ENCODE measurements at regions not wholly inside any gene's neighbourhood (a gene's known extent, or its start where the extent isn't known, plus 50 kb on each side); places are given as distances from the start of the nearest gene placed in this dataset.
"Not testable (repeated sequence)": the region's sequence is repeated elsewhere in the genome, so short reads cannot be mapped to it uniquely, and the experiment has no call there.

DNA sequence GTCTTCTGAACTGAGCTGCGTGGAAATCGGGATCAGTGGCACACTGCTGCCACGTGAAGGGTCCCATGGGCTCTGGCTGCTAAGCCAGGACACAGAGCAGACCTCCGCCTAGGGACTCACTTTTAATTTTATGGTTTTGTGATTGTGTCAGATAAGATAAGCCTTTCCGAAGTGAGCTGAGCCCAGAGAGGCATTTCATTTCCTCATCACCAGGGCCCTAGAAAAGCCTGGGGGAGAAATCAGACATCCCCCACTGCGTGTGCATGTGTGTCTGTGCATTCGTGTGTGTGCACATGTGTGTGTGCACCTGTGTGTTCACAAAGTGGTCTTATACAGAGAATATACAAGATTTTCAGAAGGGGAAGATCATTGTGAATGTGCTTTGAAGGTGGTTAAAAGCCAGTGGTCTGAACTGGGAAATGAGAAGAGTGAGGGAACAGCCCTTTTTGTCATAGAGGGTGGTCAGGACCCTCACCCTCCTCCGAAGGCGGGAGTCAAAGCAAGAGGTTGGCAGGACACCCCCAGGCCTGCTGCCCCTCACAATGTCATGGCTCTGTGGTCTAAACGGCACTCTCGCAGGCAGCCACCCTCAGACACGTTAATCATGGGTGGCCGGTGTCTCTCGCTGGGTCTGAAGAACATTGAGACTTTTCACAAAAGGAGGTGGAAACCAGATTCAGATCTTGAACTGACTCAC lies 176.1 kb upstream of the PFKP start:
- DNase-seq (ENCODE audit: low read depth) = no peak

DNA sequence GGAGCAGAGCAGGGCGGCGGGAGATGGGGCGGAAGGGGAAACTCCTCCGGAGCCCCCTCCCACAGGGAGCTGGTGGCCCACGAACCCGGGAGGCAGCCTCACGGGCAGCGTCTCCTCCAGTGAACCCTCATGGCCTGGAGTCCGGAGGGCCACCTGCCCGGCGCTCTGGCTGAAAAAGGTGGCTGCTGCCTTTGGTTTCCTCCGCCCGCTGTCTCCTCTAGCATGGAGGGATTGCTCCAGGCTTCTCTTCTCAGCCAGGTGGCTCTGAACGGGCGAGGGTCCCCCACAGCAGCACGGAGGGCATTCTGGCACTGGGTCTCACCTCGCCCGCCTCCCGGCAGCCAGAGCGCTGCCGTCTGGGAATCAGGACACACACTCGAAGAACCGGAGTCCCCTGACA lies 177.3 kb upstream of the PFKP start:
- no peak for DNase-seq (ENCODE audit: low read depth)

DNA sequence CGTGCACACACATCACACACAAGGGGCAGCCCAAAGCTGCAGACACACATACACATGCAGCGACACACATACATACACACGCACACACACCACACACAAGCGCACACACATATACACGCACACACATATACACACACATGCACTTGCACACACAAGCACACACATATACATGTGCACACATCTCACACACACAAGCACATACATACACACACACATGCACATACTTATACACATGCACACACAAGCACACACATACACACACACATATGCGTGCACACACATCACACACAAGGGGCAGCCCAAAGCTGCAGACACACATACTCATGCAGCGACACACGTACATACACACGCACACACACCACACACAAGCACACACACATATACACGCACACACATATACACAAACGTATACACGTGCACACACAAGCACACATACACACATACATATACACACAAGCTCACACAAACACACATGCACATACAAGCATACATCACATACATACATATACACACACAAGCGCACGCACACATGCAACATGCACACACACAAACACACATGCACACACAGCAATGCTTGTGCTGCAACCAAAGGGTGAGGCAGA lies 178.8 kb upstream of the PFKP start:
- no peak for DNase-seq (ENCODE audit: low read depth)

DNA sequence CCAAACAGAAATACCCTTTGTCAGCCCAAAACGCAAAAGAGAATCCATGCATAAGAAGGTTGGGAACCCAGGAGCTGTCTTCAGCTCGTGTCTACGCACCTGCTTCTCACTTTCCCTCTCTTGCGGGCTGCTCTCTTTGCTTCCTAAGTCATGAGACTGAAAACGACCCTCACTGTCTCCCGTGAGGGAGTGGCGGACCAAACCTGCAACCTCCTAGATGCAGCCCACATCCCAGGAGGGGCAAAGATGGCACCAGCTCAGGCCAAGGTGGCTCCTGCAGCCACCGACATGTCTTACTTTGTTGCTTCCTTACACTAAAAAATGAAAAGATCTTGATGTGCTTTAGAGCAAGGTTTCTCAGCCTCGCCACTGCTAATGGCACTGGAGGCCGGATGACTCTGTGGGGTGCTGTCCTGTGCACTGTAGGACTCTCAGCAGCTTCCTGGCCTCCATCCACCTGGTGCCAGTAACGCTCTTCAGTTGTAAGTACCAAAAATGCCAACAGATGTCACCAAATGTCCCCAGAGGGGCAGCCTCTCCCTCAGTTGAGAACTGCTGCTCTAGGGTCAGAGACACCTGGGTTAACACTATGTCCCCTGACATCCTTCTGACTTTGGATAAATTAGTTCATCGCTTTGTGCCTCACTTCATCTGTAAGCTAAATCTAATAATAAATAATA lies 179.8 kb upstream of the PFKP start:
- no peak for DNase-seq (ENCODE audit: low read depth)

DNA sequence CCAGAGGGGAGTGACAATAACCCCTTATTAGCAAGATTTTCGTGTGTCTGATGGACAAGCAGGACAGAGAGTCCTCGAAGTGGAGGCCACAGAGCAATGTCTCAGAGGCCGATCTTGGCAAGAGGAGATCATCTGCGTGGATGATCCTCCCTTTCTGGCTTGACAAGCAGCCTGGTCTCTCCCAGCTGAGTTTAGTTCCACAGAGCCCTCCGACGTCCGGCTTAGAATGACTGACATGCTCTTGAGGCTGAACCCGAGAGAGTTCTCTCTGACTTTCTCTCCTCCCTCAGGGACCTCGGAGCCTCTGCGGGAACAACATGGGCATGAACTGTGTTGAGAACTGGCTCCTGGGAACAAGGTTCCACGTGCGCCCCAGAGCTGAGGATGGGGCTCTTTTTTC lies 180.7 kb upstream of the PFKP start:
- DNase-seq (ENCODE audit: low read depth) = no peak

DNA sequence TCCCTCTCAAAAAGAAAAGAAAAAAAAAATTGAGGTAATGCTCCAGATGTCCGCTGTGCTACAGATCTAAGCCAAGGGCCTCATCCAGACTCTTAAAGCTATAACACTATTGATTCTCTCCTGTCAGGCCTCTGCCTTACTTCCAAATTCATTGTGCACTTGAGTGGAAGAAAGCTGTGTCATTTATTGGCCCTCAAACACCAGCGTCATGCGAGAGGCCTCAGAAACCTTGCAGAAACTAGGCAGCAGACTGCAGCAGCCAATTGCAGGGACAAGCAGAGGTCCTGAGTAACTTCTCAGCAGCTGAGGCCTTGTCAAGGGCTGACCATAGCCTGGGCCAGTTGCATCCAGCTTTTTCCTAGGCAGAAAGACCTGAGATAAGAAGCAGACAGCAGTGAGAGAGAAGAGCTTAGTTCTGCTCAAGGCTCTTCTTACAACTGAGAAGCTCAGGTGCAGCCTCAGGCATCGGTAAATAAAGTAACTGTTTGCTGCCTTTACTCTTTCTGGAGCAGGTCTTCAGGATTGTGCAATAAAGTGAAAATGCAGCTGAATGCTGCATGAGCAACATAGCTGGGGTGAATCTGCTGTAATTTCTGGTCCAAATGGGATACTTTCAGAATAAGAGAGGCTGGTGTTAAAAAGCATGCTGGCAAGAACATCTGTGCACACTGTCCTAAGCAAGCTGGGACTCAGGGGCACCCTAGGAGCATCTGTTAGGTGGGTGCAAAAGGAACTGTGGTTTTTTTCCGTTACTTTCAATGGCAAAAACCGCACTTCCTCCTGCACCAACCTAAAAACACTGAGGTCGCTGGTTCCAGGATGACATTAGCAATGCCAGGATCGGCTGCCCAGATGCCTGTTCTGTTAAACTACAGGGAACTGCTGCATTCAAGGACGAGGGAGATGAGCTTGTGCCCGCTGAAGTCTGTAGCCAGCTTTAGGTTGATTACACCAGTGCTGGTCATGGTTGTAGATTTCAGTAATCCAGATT lies 181.8 kb upstream of the PFKP start:
- no peak for DNase-seq (ENCODE audit: low read depth)

DNA sequence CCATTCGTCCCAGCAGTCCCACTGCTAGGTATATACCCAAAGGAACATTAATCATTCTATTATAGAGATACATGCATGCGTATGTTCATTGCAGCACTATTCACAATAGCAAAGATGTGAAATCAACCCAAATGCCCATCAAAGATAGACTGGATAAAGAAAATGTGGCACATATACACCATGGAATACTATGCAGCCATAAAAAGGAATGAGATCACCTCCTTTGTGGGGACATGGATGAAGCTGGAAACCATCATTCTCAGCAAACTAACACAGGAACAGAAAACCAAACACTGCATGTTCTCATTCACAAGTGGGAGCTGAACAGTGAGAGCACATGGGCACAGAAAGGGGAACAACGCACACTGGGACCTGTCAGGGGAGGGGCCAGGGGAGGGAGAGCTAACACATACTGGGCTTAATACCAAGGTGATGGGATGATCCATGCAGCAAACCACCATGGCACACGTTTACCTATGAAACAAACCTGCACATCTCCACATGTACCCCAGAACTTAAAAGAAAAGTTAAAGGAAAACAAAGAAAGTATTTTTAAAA lies 183.3 kb upstream of the PFKP start:
- DNase-seq (ENCODE audit: low read depth) = not testable (repeated sequence)

DNA sequence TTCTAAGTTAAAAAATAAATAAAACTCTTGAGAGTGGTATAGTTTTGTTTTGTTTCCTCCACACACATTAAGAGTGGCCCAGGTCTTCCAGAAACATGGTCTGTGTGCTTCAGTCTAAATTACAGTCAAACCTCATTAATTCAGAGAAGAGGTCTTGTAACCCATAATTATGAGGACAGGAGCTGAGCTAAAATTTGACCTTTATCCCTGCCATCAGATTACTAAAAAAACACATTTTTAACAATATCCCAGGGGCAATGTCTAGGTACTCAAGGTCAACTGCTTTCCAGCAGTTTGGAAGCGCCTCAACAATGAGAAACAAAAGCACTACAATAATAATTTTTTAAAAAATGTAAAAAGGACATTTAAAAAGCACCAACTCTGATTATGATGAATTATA lies 184.1 kb upstream of the PFKP start:
- DNase-seq (ENCODE audit: low read depth) = no peak

DNA sequence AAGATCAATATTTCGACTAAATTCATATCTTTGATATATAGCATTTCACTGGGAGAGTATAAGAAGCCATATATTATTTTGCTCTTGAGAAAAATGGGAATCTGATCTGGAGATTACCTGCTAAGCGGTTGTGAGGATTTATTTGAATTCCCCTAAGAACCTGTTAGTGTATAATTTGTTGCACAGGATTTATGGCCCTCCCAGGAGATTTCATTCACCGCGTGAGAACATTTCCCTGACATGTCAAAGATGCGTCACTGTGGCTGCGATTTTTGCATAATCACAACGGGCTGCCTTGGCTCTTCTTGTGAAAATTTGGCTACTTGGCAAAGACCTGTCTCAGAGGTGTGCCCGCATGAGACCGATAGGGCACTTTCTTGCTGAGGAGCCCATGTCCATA lies 184.7 kb upstream of the PFKP start:
- no peak for DNase-seq (ENCODE audit: low read depth)

DNA sequence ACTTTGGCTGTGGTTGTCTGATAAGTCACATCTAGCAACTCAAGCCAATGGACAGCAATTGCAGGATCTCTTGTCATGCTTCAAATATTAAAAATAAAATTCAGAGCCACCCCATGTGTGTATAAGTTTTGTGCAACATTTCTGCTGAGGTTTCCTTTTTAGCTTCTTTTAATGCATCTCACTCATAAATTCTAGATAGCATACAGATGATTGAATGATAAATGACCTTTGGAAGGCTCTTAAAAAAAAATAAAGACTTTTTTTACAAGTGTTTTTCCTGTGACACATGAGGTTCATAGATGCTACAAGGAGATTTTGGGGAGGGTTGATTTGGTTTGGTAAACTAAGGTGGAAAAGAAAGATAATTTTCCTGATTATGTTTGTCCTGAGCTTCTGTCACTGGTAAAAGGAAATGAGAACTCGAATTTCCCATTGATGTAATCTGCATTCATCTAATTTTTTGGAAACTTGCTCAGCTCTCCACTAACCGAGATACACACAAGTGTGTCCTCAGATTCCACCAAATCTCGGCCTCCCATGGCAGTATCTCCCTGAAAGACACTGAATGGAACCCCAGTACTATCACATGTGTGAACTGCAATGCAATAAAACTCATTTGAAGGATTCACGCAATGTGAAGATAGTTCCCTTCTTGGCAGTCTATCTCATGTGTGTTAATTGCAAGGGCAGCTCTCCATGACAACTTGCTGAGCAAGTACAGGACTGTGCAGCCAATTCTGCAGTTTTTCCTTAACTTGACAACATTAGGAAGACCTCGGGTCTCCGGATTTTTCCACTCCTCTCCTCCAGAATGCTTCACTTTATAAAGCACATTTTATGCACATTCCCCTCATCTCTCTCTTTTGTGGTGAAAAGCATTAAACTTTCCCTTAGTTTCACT lies 185.4 kb upstream of the PFKP start:
- DNase-seq (ENCODE audit: low read depth) = no peak

DNA sequence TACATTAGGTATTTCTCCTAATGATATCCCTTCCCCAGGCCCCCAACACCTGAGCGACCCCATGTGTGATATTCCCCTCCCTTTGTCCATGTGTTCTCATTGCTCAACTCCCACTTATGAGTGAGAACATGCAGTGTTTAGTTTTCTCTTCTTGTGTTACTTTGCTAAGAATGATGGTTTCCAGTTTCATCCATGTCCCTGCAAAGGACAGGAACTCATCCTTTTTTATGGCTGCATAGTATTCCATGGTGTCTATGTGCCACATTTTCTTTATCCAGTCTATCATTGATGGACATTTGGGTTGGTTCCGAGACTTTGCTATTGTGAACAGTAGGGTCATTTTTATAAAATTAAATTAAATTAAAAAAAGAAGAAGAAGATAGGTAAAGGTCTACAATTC lies 187.3 kb upstream of the PFKP start:
- not testable (repeated sequence) for DNase-seq (ENCODE audit: low read depth)

DNA sequence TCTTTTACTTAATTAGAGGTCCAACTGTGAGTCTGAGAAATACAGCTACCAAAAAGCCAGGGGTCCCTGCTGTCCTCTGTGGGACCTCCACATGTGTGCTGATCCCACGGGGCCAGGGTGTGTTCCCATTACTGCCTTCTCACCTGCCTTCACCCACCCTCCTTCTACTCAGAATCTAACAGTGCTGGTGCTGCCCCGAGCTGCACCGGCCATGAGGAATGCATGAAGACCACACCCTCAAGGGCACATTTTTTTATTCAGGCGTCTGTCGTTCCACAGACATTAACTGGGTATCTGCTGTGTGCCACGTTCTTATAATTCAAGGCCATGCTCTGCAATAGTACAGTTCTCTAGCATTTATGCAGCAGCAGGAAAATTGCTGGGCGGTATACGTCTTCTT lies 188.5 kb upstream of the PFKP start:
- DNase-seq (ENCODE audit: low read depth) = no peak

DNA sequence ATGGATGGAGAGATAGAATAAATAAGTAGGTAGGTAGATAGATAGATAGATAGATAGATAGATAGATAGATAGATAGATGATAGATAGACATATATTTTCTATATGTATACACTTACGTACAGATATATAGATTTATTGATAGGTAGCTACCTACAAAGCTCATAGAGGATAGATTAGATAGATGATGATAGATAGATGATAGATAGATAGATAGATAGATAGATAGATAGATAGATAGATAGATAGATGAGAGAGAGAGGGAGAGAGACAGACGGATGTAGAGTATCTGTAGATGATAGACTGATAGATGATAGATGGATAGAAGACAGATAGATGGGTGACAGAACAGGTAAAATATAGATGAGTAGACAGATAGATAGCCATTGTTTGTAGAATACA lies 191.3 kb upstream of the PFKP start:
- no peak for DNase-seq (ENCODE audit: low read depth)

DNA sequence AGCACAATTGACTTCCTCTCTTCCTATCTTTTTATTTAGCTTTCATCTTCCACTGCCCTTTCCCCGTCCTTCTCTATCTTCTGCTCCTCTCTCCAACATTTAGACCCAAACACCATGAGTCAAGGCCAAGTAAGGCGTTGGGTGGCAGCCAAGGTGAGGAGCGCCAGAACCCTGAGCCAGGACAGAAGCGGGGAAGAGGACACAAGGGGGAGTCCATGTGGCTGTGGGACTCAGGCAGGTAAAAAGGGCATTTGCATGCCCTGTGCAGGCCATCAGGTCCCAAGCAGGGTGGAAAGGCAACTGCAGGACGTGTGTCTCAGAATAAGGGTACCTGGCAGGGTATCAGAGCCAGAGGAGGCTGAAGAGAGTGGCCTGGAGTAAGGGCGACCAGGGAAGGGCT lies 192.4 kb upstream of the PFKP start:
- no peak for DNase-seq (ENCODE audit: low read depth)

DNA sequence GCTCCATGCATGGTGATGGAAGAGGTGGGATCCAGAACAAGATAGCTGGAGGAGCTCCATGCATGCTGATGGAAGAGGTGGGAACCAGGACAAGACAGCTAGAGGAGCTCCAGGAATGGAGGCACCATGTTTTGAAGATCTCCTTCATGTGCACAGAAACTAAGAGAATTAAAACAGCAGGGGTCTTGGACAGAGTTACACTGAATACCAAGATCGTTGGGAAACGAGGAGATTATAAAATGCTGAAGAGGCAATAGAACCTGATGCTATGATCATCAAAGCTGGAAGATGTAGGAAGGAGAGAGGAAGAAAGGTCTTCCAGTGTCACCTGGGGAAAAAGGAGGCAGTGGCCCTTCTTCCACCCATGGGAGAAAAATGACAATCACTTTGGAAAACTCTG lies 193.6 kb upstream of the PFKP start:
- no peak for DNase-seq (ENCODE audit: low read depth)

DNA sequence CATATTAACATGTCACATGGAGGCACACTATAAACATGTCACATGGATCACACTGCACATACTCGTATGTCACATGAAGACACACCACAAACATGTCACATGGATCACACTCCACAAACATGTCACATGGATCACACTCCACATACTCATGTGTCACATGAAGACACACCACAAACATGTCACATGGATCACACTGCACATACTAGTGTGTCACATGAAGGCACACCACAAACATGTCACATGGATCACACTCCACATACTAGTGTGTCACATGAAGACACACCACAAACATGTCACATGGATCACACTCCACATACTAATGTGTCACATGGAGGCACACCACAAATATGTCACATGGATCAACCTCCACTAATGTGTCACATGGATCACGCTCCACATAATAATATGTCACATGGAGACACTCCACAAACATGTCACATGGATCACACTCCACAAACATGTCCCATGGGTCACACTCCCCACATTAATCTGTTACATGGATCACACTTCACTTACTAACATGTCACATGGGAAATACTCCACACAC lies 195.6 kb upstream of the PFKP start:
- no peak for DNase-seq (ENCODE audit: low read depth)

DNA sequence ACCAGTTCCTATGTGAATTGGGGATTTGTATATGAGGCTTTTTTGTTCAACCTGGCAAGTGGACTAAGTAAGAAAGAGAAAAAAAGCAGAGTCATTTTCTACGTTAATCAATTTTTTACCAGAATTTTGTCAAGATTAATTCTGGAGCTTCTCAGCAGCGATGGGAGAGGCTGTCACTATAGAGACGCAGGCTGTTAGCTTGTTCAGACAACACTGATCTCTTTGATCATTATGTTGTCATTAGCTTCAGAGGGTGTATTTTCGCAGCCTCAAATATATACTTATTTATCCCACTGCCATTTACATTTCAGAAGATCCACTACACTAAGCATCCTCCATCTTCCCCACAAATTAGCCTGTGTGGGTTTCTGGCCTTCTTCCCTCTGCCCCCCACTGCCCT lies 196.7 kb upstream of the PFKP start:
- no peak for DNase-seq (ENCODE audit: low read depth)

DNA sequence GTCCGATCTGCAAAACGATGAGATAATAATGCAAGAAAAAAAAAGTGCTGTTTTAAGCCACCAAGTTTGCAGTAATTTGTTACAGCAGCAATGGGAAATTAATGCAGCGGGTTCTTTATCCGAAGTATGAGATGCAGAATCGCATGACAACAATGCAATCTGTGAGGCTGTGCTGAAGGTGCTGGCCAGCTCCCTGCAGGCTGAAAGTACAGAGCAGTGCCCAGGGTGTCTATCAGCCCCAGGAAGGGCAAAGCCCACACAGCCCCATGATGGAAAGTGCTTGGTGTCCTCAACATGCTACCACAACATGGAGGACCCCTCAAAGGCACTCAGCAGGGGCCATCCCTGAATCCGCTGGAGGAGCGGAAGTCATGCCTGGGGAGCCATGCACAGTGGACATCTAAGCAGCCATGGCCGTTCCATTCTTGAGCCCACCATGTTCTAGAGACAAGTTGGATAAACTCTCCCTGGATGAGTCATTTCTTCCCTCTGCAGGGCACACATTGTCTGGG lies 199.5 kb upstream of the PFKP start:
- no peak for DNase-seq (ENCODE audit: low read depth)

DNA sequence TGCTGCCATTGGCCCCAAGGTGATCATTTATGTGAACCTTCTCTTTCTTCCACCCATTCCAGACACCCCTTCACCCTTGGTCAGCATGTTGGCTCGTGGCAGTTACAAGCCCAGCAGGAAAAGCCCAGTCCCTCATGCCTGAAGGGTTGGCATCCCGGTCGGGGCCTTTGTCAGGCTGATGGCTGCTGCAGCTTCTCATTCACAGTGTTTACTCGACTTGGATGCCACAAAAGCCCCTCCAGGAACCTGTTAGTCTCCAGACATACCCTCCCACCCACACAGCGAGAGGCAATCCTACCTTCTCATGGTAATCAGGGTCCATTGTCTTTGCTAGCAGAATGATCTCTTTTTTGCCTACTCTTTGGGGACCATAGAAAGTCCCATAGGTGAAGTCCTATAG lies 200.8 kb upstream of the PFKP start:
- no peak for DNase-seq (ENCODE audit: low read depth)

DNA sequence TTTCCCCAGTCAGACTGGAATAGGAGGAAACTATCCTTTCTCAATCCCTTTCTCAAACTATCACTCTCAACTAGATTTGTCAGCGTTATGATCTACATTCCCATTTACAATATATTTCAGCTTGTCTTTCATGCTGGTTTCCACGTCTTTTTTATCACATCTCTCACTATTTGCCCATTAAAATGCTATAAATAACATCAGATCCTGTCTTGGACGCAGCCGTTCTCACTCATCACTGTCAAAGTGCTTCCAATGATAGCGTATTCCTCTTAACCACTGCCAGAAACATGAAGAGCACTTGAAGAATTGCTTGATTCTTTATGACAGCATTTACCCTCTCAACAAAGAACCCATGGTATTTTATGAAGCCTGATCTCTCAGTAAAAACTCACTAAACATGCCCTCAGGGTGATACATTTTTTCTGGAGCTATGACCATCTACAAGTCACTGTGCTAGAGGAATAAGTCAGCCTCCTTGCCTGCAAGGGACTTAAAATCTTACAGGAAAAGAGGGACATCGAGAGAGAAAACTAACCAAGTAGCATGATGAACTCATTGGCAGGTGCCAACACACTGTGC lies 205.6 kb upstream of the PFKP start:
- no peak for DNase-seq (ENCODE audit: low read depth)

All from CMK (cell line).